ENCODE measurements at regions not wholly inside any gene's neighbourhood (a gene's known extent, or its start where the extent isn't known, plus 50 kb on each side); places are given as distances from the start of the nearest gene placed in this dataset.
"Not testable (repeated sequence)": the region's sequence is repeated elsewhere in the genome, so short reads cannot be mapped to it uniquely, and the experiment has no call there.

GRCh38 chr3:82022836-82023235, 261.4 kb upstream of the GBE1 start:
- DNase-seq (ENCODE audit: low read depth): no peak

DNA sequence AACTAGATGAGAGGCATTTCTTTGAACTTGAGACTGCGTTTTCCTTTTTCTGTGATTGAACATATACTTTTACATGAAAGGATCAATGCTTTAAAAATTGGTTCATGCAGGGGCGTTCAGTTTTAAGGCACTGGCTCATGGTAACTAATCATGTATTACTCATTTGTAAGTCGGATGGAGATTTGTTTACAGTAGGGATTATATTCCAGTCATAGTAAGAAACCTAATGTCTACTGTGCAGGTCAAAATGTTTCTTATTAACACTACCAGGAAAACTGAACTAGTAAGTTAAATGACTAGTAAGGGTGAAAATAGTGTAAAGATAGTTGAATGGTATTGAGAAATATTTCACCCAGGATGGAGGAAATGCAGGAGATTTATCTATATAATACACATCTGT, 258.8 kb upstream of the GBE1 start:
- DNase-seq (ENCODE audit: low read depth): no peak

DNA sequence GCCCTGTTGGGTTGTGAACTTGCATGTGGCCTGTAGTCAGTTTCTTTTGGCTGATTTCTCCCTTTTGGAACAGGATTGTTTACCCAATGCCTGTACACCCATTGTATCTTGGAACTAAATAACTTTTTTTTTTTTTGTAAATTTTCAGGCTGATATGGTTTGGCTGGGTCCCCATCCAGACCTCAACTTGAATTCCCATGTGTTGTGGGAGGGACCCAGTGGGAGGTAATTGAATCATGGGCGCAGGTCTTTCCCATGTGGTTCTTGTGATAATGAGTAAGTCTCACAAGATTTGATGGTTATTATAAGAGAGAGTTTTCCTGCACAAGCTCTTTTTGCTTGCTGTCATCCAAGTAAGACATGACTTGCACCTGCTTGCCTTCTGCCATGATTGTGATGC, 253.8 kb upstream of the GBE1 start:
- no peak for DNase-seq (ENCODE audit: low read depth)

- no peak for DNase-seq (ENCODE audit: low read depth)
Observed at GRCh38 chr3:82012775-82013174, 251.3 kb upstream of the GBE1 start.

- DNase-seq (ENCODE audit: low read depth): no peak
Observed at GRCh38 chr3:82011336-82011735, 249.9 kb upstream of the GBE1 start.

DNA sequence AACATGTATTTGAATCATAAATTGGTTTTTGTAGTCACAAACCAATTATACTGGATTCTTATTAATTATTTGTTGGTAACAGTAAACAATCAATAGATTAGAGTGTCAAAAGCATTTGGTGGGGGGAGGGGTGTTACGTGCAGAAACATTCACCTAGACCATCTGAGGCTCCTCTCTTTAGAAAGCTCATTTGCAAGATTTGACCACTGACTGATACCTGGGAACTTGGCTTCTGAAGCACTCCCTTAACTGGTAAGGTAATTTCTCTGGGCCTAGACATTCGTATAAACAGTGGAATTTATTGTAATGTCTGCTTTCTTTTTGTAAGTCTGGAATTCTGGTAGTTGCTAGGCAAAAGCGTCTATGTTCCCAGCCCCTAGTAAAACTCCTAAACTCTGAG, 243.8 kb upstream of the GBE1 start:
- DNase-seq (ENCODE audit: low read depth): no peak

DNA sequence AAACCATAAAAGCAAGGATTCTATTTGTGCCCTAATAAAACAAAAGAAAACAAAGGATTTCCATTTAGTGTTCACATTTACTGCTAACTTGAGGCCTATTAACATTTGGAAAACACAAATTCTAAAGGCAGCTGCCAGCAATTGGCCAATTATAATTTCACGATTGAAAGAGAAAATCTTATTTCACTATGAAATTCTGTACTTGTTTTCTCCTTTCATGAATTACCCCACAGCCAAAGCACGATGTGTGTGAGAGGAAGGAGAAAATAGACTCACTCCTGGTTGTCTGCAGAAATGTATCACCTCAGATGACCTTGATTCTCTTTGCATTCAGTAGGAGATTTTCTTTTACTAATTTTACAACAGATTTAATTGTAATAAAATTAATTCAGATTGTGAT, 242.8 kb upstream of the GBE1 start:
- DNase-seq (ENCODE audit: low read depth): no peak

DNA sequence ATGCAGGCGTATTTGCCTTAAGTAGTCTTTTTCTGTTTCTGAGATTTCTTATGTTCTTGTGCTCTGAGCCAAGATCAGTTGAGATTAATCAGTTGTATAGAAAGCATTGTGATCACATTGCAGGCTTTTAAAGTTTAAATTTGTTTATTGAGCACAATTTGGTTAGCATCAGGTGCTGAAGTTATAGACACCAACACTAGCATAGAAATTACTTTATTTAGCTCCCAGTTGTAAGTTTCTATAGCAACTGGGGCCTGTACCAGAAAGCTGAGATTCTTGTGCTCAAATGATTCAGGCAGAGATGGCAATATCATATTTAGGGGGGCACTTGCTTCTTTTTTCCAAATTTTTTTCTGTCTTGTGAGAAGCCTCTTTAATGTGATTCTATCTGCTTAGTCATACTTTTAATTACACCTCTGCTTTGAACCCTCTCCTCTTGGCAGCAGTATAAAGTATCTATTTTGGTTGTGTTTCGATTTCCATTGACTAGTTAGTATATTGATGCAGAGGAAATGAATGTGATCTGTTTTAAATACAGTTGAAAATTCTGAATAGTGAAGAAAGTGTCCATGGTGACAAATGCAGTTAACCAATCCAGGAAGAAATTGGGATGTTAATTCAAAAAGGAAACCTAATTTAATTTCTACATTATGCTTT, 241.7 kb upstream of the GBE1 start:
- no peak for DNase-seq (ENCODE audit: low read depth)

GRCh38 chr3:82002491-82002890, 241.0 kb upstream of the GBE1 start:
- DNase-seq (ENCODE audit: low read depth): no peak

DNA sequence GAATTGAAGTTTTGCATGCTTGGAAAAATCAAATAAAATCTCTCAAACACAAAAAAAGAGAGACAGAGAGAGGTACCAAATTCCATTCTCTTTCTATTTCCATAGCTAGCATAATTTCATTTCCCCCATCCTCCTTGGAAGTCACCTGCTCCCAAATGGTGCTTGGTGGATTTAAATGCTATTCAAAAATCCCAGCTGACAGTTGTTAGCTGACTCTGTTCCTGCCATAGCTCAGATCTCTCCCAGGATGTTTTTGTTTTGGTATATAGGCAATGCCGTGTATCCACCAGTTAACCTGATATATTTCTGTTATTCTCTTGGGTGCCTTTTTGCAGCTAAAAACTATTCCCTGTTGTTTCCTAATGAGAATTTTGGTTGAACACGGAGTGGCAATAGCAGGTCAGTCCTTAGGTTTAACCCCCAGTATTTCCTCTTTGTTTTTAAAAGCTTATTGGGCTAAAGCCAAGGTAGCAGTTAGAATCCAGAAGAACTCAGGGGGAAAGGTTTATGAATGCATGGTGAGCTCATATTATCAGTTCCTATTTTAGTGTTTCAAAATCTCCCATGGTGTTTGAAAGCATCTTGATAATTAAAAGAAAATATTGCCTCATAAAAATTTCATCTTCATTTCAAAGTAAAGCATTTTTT, 240.0 kb upstream of the GBE1 start:
- DNase-seq (ENCODE audit: low read depth): no peak

- DNase-seq (ENCODE audit: low read depth): no peak
Observed at GRCh38 chr3:82000773-82001172, 239.3 kb upstream of the GBE1 start.

DNA sequence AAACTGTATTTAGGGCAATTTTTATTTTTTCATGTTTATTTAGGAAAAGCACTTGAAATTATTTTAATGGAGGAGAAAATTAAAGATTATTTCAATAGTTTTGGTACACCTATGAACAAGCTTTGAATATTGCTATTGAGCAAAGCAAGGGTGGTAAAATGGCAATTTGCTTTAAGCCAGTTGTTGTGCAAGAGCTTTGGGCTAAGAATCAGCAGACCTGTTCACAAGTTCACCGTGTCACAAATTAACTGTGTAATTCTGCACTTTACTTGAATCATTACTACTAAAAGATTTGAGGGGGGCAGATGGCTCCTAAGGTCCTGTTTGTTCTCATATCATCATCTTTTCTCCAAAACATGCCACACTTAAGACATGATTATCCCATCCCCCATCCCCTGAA, 238.9 kb upstream of the GBE1 start:
- no peak for DNase-seq (ENCODE audit: low read depth)

- DNase-seq (ENCODE audit: low read depth): no peak
Observed at GRCh38 chr3:81998907-81999306, 237.5 kb upstream of the GBE1 start.

- peak; percentile 28 for DNase-seq (ENCODE audit: low read depth)
Observed at GRCh38 chr3:81998139-81998755, 236.8 kb upstream of the GBE1 start.

GRCh38 chr3:81997390-81997789, 235.9 kb upstream of the GBE1 start:
- DNase-seq (ENCODE audit: low read depth): no peak

- DNase-seq (ENCODE audit: low read depth): no peak
Observed at GRCh38 chr3:81995329-81995728, 233.9 kb upstream of the GBE1 start.

GRCh38 chr3:81989758-81990157, 228.3 kb upstream of the GBE1 start:
- no peak for DNase-seq (ENCODE audit: low read depth)

DNA sequence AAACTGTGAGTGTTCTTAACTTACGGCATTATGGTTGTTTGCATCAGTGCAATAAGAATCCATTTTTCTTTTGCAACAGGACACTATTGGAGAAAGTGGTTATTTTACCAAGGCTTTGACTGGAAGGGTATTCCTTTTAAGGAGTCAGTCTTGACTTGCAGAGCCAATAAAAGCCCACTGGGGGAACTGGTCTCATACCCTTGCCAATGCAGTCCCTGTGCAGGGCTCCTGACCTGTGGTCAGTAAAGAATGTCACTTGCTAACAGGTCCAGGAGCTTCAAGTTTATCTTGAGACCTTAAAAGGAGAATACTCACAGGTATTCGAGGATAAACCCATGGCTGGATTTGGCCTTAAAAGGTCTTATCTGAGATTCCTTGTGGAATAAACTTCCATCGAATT, 227.8 kb upstream of the GBE1 start:
- peak; percentile 19 for DNase-seq (ENCODE audit: low read depth)

DNA sequence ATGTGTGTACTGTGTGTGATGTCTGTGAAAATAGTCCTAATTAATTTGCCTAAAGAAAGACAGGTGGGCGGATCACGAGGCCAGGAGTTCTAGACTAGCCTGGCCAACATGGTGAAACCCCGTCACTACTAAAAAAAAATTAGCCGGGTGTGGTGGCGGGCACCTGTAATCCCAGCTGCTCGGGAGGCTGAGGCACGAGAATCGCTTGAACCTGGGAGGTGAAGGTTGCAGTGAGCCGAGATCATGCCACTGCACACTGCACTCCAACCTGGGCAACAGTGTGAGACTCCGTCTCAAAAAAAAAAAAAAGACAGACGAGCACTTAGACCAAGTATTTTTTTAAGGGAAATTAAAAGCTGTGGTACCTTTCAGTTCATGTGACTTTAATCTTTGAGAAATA, 226.0 kb upstream of the GBE1 start:
- not testable (repeated sequence) for DNase-seq (ENCODE audit: low read depth)

DNA sequence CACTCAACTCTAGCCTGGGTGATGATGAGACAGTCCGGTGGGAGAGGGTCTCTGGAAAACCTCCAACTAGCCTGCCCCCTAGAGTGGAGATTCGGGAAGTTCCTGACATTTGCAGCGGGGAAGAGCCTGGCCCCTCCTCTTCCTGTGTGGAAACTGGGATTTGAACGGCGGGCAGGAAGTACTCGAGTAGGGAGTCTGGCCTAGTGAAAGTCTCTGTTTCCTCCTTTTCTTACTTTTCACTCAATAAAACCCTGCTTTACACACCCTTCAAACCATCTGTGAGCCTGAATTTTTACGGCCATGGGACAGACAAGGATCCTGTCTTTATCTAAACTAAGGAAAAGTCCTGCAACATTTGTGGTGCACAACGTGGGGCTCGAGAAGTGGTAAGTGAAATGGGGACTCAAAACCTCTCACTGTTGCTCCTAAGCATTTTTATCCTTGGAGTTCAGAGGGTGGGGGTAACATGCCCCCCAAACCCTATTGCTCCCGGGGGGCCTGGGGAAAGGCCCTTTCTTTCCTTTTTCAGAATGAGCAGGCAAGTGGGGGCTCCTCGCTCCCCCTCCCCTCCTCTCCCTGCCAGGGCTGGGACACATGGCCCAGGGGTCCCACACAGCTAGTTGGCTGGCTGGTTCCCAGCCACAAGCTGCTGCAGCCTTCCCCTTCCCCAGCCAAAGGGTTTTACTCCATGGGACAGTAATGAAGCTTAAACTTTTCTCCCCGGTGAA, 224.7 kb upstream of the GBE1 start:
- peak; percentile 36 for DNase-seq (ENCODE audit: low read depth)

DNA sequence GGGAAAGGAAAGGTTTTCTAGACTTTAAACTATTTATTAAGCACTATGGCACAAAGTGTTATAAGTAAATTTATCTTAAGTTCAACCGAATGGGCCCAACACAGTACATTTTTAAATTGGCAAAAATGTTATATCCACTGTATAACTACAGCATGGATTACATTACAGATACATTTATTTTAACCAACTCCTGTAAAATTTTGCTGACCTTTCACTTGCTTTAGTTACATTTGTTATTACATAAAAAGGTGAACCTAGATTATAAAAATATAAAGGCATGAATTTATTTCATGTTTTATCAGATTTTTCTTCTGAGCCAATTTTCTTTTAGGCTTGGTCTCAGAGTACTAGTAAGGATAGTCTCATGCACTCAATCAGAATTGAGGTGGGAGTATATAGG, 221.9 kb upstream of the GBE1 start:
- DNase-seq (ENCODE audit: low read depth): no peak

DNA sequence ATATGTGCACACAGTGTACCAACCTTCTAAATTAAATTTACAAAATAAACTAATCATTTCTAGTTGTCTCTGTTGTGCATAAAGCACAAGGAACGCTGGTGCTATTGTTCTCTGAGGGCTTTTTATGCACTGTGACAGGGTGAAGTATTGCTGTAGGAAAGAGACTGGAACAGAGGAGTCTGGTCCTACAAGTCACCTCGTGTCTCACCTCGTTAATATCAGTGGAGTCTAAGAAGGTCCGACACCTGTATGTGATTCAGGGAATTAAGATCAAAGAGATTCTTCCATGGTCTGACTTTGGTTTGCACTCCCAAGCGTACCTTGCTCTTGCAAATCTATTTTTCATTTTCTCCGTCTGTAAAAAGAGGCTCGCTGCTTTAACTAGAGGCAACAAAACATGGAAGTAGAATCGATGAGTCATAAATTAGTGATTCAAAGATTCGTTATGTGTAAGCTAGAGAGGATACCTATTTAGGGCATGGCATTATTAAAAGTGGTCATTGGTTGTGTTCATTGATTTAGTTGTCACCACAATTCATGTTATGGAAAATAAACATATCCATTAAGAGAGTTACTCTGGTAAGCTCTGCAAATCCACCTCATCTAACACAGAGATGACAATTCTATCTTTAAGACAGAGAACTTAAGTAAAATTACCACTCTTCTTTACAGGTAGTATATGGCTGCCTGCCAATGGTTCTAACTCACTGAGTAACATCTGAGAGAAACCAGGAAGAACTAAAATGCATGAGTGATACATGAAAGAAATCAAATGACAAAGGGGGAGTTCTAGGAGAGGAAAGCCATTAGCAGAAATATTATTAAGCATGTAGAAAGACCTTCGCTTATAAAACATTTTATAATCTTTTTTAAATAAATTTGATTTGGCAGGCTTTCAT, 219.4 kb upstream of the GBE1 start:
- DNase-seq (ENCODE audit: low read depth): no peak
